AML-193 (cell line): ENCODE measurements at regions not wholly inside any gene's neighbourhood (a gene's known extent, or its start where the extent isn't known, plus 50 kb on each side); places are given as distances from the start of the nearest gene placed in this dataset.
"Not testable (repeated sequence)": the region's sequence is repeated elsewhere in the genome, so short reads cannot be mapped to it uniquely, and the experiment has no call there.

Experiments used
- DNase-seq, 2 experiments: peaks; one replicate each; lab custom pipeline; 2025; lab: John Stamatoyannopoulos, UW

- no peak for DNase-seq
Measured at GRCh38 chr16:72596373-72596772, 424.4 kb upstream of the PMFBP1 start.

DNA sequence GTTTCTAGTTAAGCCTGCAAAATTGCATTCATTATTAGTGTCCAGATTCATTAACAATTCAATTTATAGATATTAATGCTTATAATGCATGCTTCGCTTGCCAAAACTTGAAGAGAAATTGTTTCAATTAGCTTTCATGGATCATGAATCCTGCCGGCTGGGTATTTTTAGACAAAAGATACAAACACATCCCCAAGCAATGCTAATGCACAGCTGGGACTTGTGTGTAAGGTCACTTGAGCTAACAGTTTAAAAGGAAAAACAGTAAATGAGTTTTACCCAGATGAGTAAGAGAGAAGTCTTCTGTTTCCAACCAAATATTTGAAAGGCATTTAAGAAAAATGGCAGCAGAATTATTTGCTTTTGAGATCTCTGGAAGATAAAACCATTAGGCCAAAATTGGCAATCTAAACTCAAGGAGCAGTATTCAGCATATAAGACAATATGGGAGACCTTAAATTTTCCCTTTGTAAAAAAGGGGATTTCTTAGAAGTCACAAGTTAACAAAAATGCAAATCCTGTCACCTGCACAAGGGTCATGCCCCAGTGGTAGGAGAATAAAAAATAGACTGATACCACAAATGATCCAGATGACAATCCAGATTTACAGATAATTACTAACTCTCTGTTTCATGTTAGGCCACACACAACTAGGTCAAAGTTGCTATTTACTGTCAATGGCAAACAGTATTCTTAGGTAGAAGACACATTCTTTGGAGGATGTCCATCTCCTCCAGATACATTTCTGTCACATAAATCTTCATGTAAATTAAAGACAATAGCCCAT lies 418.4 kb upstream of the PMFBP1 start:
- no peak for DNase-seq

GRCh38 chr16:72588551-72588950 lies 416.6 kb upstream of the PMFBP1 start:
- no peak for DNase-seq

- not testable (repeated sequence) for DNase-seq
Measured at GRCh38 chr16:72578061-72578460, 406.1 kb upstream of the PMFBP1 start.

DNA sequence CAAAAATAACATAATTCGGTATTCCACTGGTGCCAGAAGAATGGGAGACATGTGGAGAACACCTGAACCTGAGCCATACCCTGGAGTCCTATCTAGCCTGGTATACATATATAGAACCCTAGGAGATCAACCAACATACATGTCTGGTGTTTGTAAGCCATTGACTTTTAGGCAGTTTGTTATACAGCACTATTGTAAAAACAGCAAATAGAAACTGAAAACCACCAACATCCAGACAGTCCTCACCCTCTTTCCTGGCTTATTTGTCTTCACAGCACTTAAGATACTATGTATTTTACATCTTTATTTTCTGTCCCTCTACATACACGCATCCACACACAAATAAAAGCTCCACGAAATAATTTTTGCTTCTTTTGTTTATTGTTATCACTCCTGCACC lies 404.2 kb upstream of the PMFBP1 start:
- no peak for DNase-seq

DNA sequence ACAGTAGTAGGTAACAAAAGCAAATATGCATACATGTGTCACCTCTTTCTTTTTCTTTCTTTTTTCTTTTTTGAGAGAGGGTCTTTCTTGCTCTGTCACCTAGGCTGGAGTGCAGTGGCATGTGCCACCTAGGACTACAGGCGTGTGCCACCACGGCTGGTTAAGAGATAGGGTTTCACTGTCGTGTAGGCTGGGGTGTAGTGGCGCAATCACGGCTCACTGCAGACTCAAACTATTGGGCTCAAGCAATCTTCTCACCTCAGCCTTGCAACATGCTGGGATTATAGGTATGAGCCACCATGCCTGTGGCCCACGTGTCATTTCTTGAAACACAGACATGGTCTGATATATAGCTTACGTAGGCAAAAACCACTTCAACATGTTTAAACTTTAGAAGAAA lies 397.7 kb upstream of the PMFBP1 start:
- DNase-seq: no peak

GRCh38 chr16:72568502-72568901 lies 396.5 kb upstream of the PMFBP1 start:
- no peak for DNase-seq

DNA sequence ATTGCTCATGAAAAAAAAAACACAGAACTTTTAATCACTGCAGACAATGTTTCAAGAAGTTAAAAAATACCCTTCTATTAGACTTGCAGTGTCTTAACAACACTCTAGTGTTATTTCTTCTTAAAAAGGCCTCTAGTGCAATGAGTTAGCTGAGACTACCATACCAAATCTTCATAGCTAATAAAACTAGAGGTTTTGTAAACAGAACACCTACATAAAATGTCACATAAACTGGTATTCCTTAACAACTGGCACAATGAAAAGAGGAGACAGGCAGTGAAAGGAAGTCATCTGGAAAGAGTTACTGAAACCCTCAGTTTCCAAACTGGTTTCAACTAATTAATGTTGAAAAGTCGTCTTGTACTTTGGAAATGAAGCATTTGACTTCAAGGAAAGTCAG lies 394.2 kb upstream of the PMFBP1 start:
- no peak for DNase-seq

- DNase-seq: no peak
Measured at GRCh38 chr16:72565106-72565505, 393.2 kb upstream of the PMFBP1 start.

- DNase-seq: no peak
Measured at GRCh38 chr16:72560617-72561016, 388.7 kb upstream of the PMFBP1 start.

DNA sequence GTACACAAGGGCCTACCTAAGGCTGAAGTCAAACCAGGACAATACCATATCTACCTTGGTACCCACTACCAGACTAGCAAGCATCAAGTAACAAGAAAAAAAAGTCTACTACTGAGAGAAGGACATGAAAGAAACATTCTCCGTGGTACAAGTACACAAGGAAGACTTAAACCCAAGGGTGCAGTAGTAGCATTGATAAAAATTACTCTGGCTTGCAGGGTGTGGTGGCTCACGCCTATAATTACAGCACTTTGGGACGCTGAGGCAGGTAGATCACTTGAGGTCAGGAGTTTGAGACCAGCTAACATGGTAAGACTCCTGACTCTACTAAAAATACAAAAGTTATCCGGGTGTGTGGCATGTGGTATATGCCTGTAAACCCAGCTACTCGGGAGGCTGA lies 386.5 kb upstream of the PMFBP1 start:
- no peak for DNase-seq

DNA sequence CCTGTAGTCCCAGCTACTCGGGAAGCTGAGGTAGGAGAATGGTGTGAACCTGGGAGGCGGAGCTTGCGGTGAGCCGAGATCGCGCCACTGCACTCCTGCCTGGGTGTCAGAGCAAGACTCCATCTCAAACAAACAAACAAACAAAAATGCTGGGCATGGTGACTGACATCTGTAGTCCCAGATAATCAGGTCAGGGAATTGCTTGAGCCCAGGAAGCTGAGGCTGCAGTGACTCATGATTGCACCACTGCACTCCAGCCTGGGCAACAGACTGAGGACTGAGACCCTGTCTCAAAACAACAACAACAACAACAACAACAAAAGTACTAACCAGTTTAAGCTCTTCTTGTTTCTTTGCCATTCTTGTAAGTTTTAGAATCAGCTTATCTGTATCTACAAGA lies 383.0 kb upstream of the PMFBP1 start:
- no peak for DNase-seq

DNA sequence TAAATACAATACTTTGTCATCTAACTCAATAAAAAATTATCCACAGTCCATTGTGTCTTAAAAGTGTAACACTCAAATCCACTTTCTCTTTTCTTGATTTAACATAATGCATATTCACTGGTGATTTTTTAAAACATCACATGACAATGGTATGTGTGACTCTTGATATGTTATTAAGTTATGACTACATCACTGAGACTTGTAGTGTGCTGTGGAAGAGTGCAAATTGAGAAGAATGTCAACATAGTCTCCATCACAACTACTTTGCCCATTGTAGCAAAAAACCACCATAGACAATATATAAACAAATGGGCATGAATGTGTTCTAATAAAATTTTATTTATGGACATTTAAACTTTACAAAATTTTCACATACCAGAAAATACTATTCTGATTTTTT lies 380.7 kb upstream of the PMFBP1 start:
- DNase-seq: no peak

- no peak for DNase-seq
Measured at GRCh38 chr16:72551649-72552048, 379.7 kb upstream of the PMFBP1 start.

GRCh38 chr16:72549878-72550277 lies 377.9 kb upstream of the PMFBP1 start:
- DNase-seq: no peak

- DNase-seq: no peak
Measured at GRCh38 chr16:72542102-72542501, 370.1 kb upstream of the PMFBP1 start.

- no peak for DNase-seq
Measured at GRCh38 chr16:72537664-72538063, 365.7 kb upstream of the PMFBP1 start.

DNA sequence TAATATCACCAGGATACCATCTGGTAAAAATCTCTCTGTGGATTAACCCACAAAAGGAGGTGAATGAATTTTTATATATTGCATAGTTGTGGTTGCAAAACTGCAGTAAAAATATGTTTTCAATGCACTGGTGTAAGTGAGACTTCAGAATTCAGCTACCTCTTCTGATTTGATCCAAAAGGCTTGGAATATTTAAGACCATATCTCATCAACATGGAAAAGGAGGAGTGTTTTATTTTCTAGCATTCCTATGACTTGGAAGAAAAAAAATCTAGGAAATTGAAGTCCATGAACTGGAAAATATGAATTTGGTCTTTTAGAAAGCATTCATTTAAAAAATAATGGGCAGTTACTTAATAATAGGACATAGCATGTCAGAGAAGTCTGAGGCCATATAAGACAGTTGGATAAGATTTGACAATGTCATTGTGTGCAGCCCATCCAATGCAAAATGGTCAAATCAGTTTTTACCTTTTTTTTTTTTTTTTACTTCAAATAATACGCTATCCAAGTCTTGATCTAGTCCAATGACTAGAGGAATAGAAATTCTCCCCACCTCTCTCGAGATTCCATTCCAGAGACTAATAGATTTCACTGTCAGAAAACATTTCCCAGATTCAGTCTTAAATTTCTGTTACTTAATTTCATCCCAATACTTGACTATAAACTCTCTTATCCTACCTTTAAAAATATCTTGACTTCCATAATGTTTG lies 364.9 kb upstream of the PMFBP1 start:
- no peak for DNase-seq

- DNase-seq: no peak
Measured at GRCh38 chr16:72532906-72533410, 361.0 kb upstream of the PMFBP1 start.

- peak; percentile 86 to 87 for DNase-seq
Measured at GRCh38 chr16:72530434-72530833, 358.5 kb upstream of the PMFBP1 start.

GRCh38 chr16:72523087-72523486 lies 351.1 kb upstream of the PMFBP1 start:
- no peak for DNase-seq

GRCh38 chr16:72517154-72517553 lies 345.2 kb upstream of the PMFBP1 start:
- no peak for DNase-seq

- DNase-seq: no peak
Measured at GRCh38 chr16:72511171-72511570, 339.2 kb upstream of the PMFBP1 start.
